ENCODE measurements at regions not wholly inside any gene's neighbourhood (a gene's known extent, or its start where the extent isn't known, plus 50 kb on each side); places are given as distances from the start of the nearest gene placed in this dataset.

DNA sequence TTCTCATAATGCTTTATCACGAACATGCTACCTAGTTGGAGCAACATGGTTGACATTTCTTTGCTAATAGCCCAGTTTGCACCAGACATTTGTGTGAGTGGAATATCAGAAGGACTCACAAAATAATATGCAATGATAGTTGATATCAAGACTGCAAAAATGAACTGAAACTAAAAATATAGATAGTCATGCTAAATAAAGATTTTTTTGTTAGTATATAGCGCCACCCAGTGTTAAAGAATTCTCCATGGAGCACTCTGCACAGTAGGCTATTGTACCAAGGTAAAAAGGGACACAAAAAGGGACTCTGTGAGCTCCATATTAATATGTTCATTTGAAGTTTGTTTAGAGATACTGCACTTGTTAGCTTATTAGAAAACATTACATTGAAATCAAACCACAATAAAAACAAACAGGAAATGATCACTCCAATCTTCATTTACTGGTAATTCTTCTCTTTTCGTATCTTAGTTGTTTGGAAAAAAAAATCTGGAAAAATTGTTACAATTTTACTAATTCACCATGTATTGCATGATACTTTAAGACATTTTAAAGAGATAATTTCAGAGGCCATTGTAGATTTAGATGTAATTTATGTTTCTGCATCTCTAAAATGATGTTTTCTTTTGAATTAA lies 1509.6 kb downstream of the ADGRL3 start:
- H3K27ac ChIP-seq, result no peak overlapping the region
- no peaks in the 10 kb centered on the region for H3K36me3 ChIP-seq
- 37 to 54% (median 44%) methylated on average over 3 of the region's 3 CpGs for WGBS, 5 donors
- TF ChIP-seq POLR2A (IDR thresholded peaks at IDR 0.05) (no peak), POLR2AphosphoS5 (IDR thresholded peaks at IDR 0.05) (no peak)
- TF ChIP-seq, protein P1, sequence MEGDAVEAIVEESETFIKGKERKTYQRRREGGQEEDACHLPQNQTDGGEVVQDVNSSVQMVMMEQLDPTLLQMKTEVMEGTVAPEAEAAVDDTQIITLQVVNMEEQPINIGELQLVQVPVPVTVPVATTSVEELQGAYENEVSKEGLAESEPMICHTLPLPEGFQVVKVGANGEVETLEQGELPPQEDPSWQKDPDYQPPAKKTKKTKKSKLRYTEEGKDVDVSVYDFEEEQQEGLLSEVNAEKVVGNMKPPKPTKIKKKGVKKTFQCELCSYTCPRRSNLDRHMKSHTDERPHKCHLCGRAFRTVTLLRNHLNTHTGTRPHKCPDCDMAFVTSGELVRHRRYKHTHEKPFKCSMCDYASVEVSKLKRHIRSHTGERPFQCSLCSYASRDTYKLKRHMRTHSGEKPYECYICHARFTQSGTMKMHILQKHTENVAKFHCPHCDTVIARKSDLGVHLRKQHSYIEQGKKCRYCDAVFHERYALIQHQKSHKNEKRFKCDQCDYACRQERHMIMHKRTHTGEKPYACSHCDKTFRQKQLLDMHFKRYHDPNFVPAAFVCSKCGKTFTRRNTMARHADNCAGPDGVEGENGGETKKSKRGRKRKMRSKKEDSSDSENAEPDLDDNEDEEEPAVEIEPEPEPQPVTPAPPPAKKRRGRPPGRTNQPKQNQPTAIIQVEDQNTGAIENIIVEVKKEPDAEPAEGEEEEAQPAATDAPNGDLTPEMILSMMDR (IDR thresholded peaks at IDR 0.05 in 8 of 11, conservative IDR thresholded peaks at IDR 0.05 in 3 of 11), result peak in 6 of 11 experiments; percentile 19 to 38 (median 36)
- intact Hi-C loops (cut with DNase I; ENCODE audit: low total_unique reads), result no loop called here
- no peak for DNase-seq
- no peaks in the 10 kb centered on the region for H3K27me3 ChIP-seq (replicated peaks in 1 of 7)
- H3K9me3 ChIP-seq, result no peaks in the 10 kb centered on the region
- H3K4me1 ChIP-seq, result no peaks in the 10 kb centered on the region
- no peak overlapping the region for H3K4me3 ChIP-seq

DNA sequence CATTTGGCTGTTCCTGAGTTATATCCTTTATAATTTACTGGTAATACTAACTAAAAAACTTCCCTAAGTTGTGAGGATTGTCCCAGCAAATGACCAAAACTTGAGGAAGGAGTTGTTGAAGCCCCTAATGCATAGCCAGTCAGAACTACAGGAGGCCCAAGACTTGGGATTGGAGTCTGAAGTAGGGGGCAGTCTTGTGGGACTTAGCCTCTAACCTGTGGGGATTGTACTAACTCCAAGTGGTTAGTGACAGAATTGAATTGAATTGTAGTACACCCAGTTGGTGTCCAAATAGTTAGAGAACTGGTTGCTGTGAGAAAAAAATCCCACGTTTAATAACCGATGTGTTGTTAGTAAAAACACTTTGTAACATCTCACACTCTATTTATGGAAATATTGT lies 1506.3 kb downstream of the ADGRL3 start:
- intact Hi-C loops (cut with DNase I; ENCODE audit: low total_unique reads), result no loop called here
- H3K9me3 ChIP-seq, result no peaks in the 10 kb centered on the region
- H3K4me1 ChIP-seq, result no peaks in the 10 kb centered on the region
- no peaks in the 10 kb centered on the region for H3K36me3 ChIP-seq
- no peak overlapping the region for H3K4me3 ChIP-seq
- no peaks in the 10 kb centered on the region for H3K27me3 ChIP-seq (replicated peaks in 1 of 7)
- DNase-seq, result no peak
- TF ChIP-seq POLR2AphosphoS5 (IDR thresholded peaks at IDR 0.05), result no peak
- TF ChIP-seq POLR2A (IDR thresholded peaks at IDR 0.05), result no peak
- TF ChIP-seq, protein P1 (IDR thresholded peaks at IDR 0.05 in 8 of 11, conservative IDR thresholded peaks at IDR 0.05 in 3 of 11), result no peak
- WGBS, 5 donors, result 79 to 95% (median 90%) methylated on average over 2 of the region's 2 CpGs
- no peak overlapping the region for H3K27ac ChIP-seq

DNA sequence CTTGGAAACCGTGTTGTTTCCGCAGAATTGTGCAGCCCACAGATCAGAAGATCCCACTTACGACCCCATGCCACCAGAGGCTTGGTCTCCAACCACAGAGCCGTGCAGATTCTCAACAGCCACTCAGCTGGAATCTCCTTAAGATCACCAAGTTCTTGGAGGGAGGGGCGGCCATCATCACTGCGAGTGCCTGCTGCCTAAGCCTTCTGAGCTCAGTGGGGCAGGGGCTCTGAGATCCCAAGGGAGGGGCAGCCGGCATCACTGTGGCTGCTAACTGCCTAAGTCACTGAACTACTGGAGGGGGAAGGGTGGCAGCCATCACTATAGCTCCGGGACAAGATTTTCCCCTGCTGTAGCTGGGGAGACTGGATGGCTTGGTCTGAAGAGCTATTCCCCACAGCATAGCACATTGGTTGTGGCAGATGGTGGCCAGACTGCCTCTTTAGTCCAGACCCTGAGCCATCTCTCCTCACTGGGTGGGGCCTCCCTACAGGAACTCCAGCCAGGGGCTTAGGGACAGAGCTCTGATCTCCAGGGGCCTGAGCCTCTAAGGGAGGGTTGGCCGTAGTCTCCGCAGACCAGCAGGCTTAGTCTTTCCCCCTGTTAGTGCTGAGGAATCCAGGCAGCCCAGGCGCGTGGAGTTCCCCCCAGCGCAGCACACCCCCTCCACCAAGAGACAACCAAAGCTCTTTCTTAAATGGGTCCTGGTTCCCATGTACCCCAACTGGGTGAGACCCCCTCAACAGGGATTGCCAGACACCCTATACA lies 1483.9 kb downstream of the ADGRL3 start:
- H3K4me3 ChIP-seq, result no peak overlapping the region
- no peak for DNase-seq
- TF ChIP-seq POLR2A (IDR thresholded peaks at IDR 0.05), result no peak
- TF ChIP-seq POLR2AphosphoS5 (IDR thresholded peaks at IDR 0.05), result no peak
- TF ChIP-seq, protein P1 (IDR thresholded peaks at IDR 0.05 in 8 of 11, conservative IDR thresholded peaks at IDR 0.05 in 3 of 11), result no peak
- no peaks in the 10 kb centered on the region for H3K27me3 ChIP-seq (replicated peaks in 1 of 7)
- H3K4me1 ChIP-seq, result no peaks in the 10 kb centered on the region
- H3K27ac ChIP-seq, result no peak overlapping the region
- H3K36me3 ChIP-seq, result no peaks in the 10 kb centered on the region
- H3K9me3 ChIP-seq, result peaks cover 0 to 17% (median 2%) of the 10 kb centered on the region in 8 donors
- 84 to 95% (median 91%) methylated on average over 8 to 13 of the region's 13 CpGs for WGBS, 5 donors
- intact Hi-C loops (cut with DNase I; ENCODE audit: low total_unique reads), result no loop called here

DNA sequence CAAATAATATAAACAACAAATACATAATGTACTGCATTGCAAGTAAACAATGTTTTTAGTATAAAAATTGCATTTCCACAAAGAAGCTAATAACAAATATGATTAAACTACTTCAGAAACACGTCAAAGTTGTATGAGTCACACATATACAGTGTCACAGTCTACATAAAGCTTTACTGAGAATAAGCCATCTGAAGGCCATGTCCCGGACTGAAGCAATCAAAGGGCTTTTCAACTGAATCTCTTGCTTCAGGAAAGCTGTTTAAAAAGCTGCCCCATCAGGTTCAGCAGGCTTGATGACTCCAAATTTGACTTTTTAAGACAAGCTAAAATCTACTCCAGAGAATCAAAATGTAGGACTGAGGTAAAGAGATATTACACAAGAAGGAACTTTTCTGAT lies 1476.8 kb downstream of the ADGRL3 start:
- 74 to 81% (median 76%) methylated on average over 2 of the region's 2 CpGs for WGBS, 5 donors
- Histone ChIP-seq H3K27ac (no peak overlapping the region), H3K4me3 (no peak overlapping the region), H3K27me3 (replicated peaks in 1 of 7) (no peaks in the 10 kb centered on the region), H3K9me3 (peaks cover 0 to 30% (median 15%) of the 10 kb centered on the region in 8 donors), H3K4me1 (no peaks in the 10 kb centered on the region), H3K36me3 (no peaks in the 10 kb centered on the region)
- no peak for TF ChIP-seq POLR2AphosphoS5 (IDR thresholded peaks at IDR 0.05)
- TF ChIP-seq POLR2A (IDR thresholded peaks at IDR 0.05), result no peak
- TF ChIP-seq, protein P1 (IDR thresholded peaks at IDR 0.05 in 8 of 11, conservative IDR thresholded peaks at IDR 0.05 in 3 of 11), result no peak
- no peak for DNase-seq
- intact Hi-C loops (cut with DNase I; ENCODE audit: low total_unique reads), result no loop called here
